HG03039 (cell line): ENCODE measurements at regions not wholly inside any gene's neighbourhood (a gene's known extent, or its start where the extent isn't known, plus 50 kb on each side); places are given as distances from the start of the nearest gene placed in this dataset.

ENCODE experiments used
- ATAC-seq: cut with Tn5 transposase; IDR thresholded peaks from one replicate; pipeline ENCODE4 v1.9.1; 2021; ENCODE audit warnings: mild to moderate bottlenecking, moderate library complexity; ENCODE audit not compliant: unreplicated experiment

GRCh38 chr1:48164571-48164970 lies 57.9 kb upstream of the SLC5A9 start:
- ATAC-seq = no peak

GRCh38 chr1:48160486-48161132 lies 61.9 kb upstream of the SLC5A9 start:
- ATAC-seq = no peak

- ATAC-seq = no peak
Observed at GRCh38 chr1:48139275-48139674, 83.2 kb upstream of the SLC5A9 start.

- no peak for ATAC-seq
Observed at GRCh38 chr1:48127735-48128685, 94.5 kb upstream of the SLC5A9 start.

GRCh38 chr1:48123647-48124046 lies 98.9 kb upstream of the SLC5A9 start:
- ATAC-seq = no peak

GRCh38 chr1:48121955-48122354 lies 100.6 kb upstream of the SLC5A9 start:
- ATAC-seq = no peak

- no peak for ATAC-seq
Observed at GRCh38 chr1:48120621-48121020, 101.9 kb upstream of the SLC5A9 start.

GRCh38 chr1:48115835-48116234 lies 106.7 kb upstream of the SLC5A9 start:
- no peak for ATAC-seq

- ATAC-seq = no peak
Observed at GRCh38 chr1:48114596-48115382, 107.7 kb upstream of the SLC5A9 start.

- ATAC-seq = no peak
Observed at GRCh38 chr1:48109390-48110013, 112.3 kb upstream of the TRABD2B start.

GRCh38 chr1:48107516-48107915 lies 110.3 kb upstream of the TRABD2B start:
- no peak for ATAC-seq

- no peak for ATAC-seq
Observed at GRCh38 chr1:48106049-48106448, 108.9 kb upstream of the TRABD2B start.

GRCh38 chr1:48105165-48105564 lies 108.0 kb upstream of the TRABD2B start:
- no peak for ATAC-seq

GRCh38 chr1:48103495-48103894 lies 106.3 kb upstream of the TRABD2B start:
- no peak for ATAC-seq

- no peak for ATAC-seq
Observed at GRCh38 chr1:48102766-48103165, 105.6 kb upstream of the TRABD2B start.

GRCh38 chr1:48099072-48099773 lies 102.0 kb upstream of the TRABD2B start:
- no peak for ATAC-seq

- ATAC-seq = peak; percentile 96
Observed at GRCh38 chr1:48093696-48094528, 96.7 kb upstream of the TRABD2B start.

- no peak for ATAC-seq
Observed at GRCh38 chr1:48093147-48093546, 96.0 kb upstream of the TRABD2B start.

- ATAC-seq = no peak
Observed at GRCh38 chr1:48092401-48092800, 95.2 kb upstream of the TRABD2B start.
